Vagina (tissue), 2 donors: ENCODE measurements at regions not wholly inside any gene's neighbourhood (a gene's known extent, or its start where the extent isn't known, plus 50 kb on each side); places are given as distances from the start of the nearest gene placed in this dataset. TPM values are rescaled to one million over a fixed set of nuclear protein-coding genes. Genes with fewer than 3 reads are reported as not detected.

Source experiments
- DNase-seq, 2 donors: peaks; one replicate each; pipeline ENCODE4 v3.0.0-alpha.2; 2017; ENCODE audit errors: extremely low spot score in 2 of 2
- H3K27ac ChIP-seq: fragments of 200-600 bp; sonication (generic); one replicate; pipeline ENCODE4 v1.5.1; 2019
- H3K27me3 ChIP-seq: fragments of 200-600 bp; sonication (generic); one replicate; pipeline ENCODE4 v1.5.1; 2019
- H3K36me3 ChIP-seq, 2 donors: fragments of 200-600 bp; sonication (generic); one replicate each; pipeline ENCODE4 v1.5.1; 2017 to 2019
- H3K4me1 ChIP-seq: fragments of 200-600 bp; sonication (generic); one replicate; pipeline ENCODE4 v1.5.1; 2019
- H3K4me3 ChIP-seq, 2 donors: fragments of 200-600 bp; sonication (generic); 1 replicate in 1 of 2; 2 replicates in 1 of 2; pipeline ENCODE4 v1.5.1; 2016 to 2019
- H3K9me3 ChIP-seq: fragments of 200-600 bp; sonication (generic); one replicate; pipeline ENCODE4 v1.5.1; 2019
- CTCF ChIP-seq, 3 experiments: fragments of 450-650 bp in 2 of 3; fragments of 200-600 bp in 1 of 3; sonication (generic) in 1 of 3; IDR thresholded peaks; one replicate each; pipeline ENCODE4 v1.5.1; 2017 to 2019; ENCODE audit warnings: antibody characterized with exemption in 3 of 3, mild to moderate bottlenecking in 2 of 3, moderate library complexity in 2 of 3
- POLR2A ChIP-seq, 2 donors: fragments of 450-650 bp; IDR thresholded peaks; one replicate each; pipeline ENCODE4 v1.6.1; 2017; ENCODE audit warnings: antibody characterized with exemption in 2 of 2, mild to moderate bottlenecking in 2 of 2, moderate library complexity in 2 of 2
- POLR2AphosphoS5 ChIP-seq, 2 donors: sonication (generic); formaldehyde crosslinking; IDR thresholded peaks; one replicate each; pipeline ENCODE4 v1.9.0; 2017; ENCODE audit warnings: antibody characterized with exemption in 2 of 2, mild to moderate bottlenecking in 2 of 2, low read depth in 1 of 2; ENCODE audit not compliant: insufficient read depth in 1 of 2
- intact Hi-C: fragments of 100-400 bp; cut with DNase I; formaldehyde crosslinking; loops from one replicate; pipeline ENCODE4 v1.15.1; 2023
- small RNA-seq: library from RNA; depleted of rRNA; stranded (forward); fragments of <200 nt; gene quantifications from one replicate; pipeline ENCODE3, GENCODE V24; 2016

GRCh38 chr3:153097213-153097612 is 64.8 kb upstream of the RAP2B start:
- no peak overlapping the region for H3K4me3 ChIP-seq
- intact Hi-C loops = no loop called here
- H3K9me3 ChIP-seq = no peaks in the 10 kb centered on the region
- H3K27ac ChIP-seq = no peak overlapping the region
- no peaks in the 10 kb centered on the region for H3K36me3 ChIP-seq
- DNase-seq = no peak
- H3K27me3 ChIP-seq = no peaks in the 10 kb centered on the region
- H3K4me1 ChIP-seq = no peaks in the 10 kb centered on the region
- TF ChIP-seq POLR2A (IDR thresholded peaks at IDR 0.05) = no peak
- TF ChIP-seq CTCF (IDR thresholded peaks at IDR 0.05) = no peak
- no peak for TF ChIP-seq POLR2AphosphoS5 (IDR thresholded peaks at IDR 0.05; ENCODE audit: insufficient read depth in 1 of 2, low read depth in 1 of 2)

GRCh38 chr3:153099131-153099530 is 62.9 kb upstream of the RAP2B start:
- H3K27ac ChIP-seq = no peak overlapping the region
- intact Hi-C loops = no loop called here

GRCh38 chr3:153103406-153103945 is 58.5 kb upstream of the RAP2B start:
- intact Hi-C loops = no loop called here
- Histone ChIP-seq H3K4me1 (no peaks in the 10 kb centered on the region), H3K9me3 (no peaks in the 10 kb centered on the region), H3K27me3 (no peaks in the 10 kb centered on the region), H3K36me3 (no peaks in the 10 kb centered on the region), H3K4me3 (no peak overlapping the region), H3K27ac (no peak overlapping the region)
- no peak for DNase-seq
- TF ChIP-seq CTCF (IDR thresholded peaks at IDR 0.05) (no peak), POLR2A (IDR thresholded peaks at IDR 0.05) (no peak), POLR2AphosphoS5 (IDR thresholded peaks at IDR 0.05; ENCODE audit: insufficient read depth in 1 of 2, low read depth in 1 of 2) (no peak)

More at GRCh38 chr3:153099131-153099530, 62.9 kb upstream of the RAP2B start:
- no peaks in the 10 kb centered on the region for H3K36me3 ChIP-seq
- H3K27me3 ChIP-seq = no peaks in the 10 kb centered on the region
- no peaks in the 10 kb centered on the region for H3K9me3 ChIP-seq
- no peaks in the 10 kb centered on the region for H3K4me1 ChIP-seq
- H3K4me3 ChIP-seq = no peak overlapping the region
- no peak for DNase-seq
- no peak for TF ChIP-seq POLR2AphosphoS5 (IDR thresholded peaks at IDR 0.05; ENCODE audit: insufficient read depth in 1 of 2, low read depth in 1 of 2)
- no peak for TF ChIP-seq POLR2A (IDR thresholded peaks at IDR 0.05)
- no peak for TF ChIP-seq CTCF (IDR thresholded peaks at IDR 0.05)

- no peak for TF ChIP-seq POLR2A (IDR thresholded peaks at IDR 0.05)
- no peak for TF ChIP-seq CTCF (IDR thresholded peaks at IDR 0.05)
- no peak for TF ChIP-seq POLR2AphosphoS5 (IDR thresholded peaks at IDR 0.05; ENCODE audit: insufficient read depth in 1 of 2, low read depth in 1 of 2)
- no peaks in the 10 kb centered on the region for H3K9me3 ChIP-seq
- intact Hi-C loops = no loop called here
- no peak overlapping the region for H3K27ac ChIP-seq
- no peaks in the 10 kb centered on the region for H3K4me1 ChIP-seq
- no peaks in the 10 kb centered on the region for H3K36me3 ChIP-seq
- H3K27me3 ChIP-seq = no peaks in the 10 kb centered on the region
- no peak for DNase-seq
- no peak overlapping the region for H3K4me3 ChIP-seq
These were observed 52.0 kb upstream of the RAP2B start for GRCh38 chr3:153110041-153110440.

GRCh38 chr3:153111016-153111415 is 51.0 kb upstream of the RAP2B start:
- Histone ChIP-seq H3K36me3 (no peaks in the 10 kb centered on the region), H3K4me1 (no peaks in the 10 kb centered on the region), H3K4me3 (no peak overlapping the region), H3K9me3 (no peaks in the 10 kb centered on the region), H3K27me3 (no peaks in the 10 kb centered on the region), H3K27ac (no peak overlapping the region)
- DNase-seq = no peak
- intact Hi-C loops = no loop called here
- TF ChIP-seq POLR2A (IDR thresholded peaks at IDR 0.05) (no peak), CTCF (IDR thresholded peaks at IDR 0.05) (no peak), POLR2AphosphoS5 (IDR thresholded peaks at IDR 0.05; ENCODE audit: insufficient read depth in 1 of 2, low read depth in 1 of 2) (no peak)

Small RNA genes in the stretch of these regions (small RNA-seq; reads per million reads assigned to genes)
- gene HMGN2P13 = not detected
